ENCODE measurements at regions not wholly inside any gene's neighbourhood (a gene's known extent, or its start where the extent isn't known, plus 50 kb on each side); places are given as distances from the start of the nearest gene placed in this dataset.

DNA sequence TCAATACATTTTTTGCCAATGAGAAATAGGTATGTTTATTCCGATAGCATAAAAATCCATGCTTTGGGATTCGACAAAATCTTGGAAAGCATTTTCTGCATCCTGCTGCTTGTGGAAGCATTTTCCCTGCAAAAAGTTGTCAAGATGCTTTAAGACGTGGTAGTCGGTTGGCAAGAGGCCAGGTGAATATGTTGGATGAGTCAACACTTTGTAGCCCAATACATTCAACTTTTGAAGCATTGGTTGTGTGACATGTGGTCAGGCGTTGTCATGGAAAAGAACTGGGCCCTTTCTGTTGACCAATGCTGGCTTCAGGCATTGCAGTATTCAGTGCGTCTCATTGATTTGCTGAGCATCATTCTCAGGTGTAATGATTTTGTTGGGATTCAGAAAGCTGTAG lies 764.5 kb downstream of the TRIB2 start:
- TF ChIP-seq, protein P1, sequence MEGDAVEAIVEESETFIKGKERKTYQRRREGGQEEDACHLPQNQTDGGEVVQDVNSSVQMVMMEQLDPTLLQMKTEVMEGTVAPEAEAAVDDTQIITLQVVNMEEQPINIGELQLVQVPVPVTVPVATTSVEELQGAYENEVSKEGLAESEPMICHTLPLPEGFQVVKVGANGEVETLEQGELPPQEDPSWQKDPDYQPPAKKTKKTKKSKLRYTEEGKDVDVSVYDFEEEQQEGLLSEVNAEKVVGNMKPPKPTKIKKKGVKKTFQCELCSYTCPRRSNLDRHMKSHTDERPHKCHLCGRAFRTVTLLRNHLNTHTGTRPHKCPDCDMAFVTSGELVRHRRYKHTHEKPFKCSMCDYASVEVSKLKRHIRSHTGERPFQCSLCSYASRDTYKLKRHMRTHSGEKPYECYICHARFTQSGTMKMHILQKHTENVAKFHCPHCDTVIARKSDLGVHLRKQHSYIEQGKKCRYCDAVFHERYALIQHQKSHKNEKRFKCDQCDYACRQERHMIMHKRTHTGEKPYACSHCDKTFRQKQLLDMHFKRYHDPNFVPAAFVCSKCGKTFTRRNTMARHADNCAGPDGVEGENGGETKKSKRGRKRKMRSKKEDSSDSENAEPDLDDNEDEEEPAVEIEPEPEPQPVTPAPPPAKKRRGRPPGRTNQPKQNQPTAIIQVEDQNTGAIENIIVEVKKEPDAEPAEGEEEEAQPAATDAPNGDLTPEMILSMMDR (conservative IDR thresholded peaks at IDR 0.05 in 1 of 2, IDR thresholded peaks at IDR 0.05 in 1 of 2; ENCODE audit: low read depth in 1 of 2, low read length in 2 of 2) = no peak
- no peak for TF ChIP-seq EZH2 (IDR thresholded peaks at IDR 0.05; ENCODE audit: low read length, missing control alignments)
